ENCODE measurements at regions not wholly inside any gene's neighbourhood (a gene's known extent, or its start where the extent isn't known, plus 50 kb on each side); places are given as distances from the start of the nearest gene placed in this dataset.
"Not testable (repeated sequence)": the region's sequence is repeated elsewhere in the genome, so short reads cannot be mapped to it uniquely, and the experiment has no call there.

GRCh38 chr4:79160962-79161361, 164.9 kb downstream of the NAA11 start:
- H3K27me3 ChIP-seq (ENCODE audit: insufficient read depth, poor library complexity, severe bottlenecking) = no peaks in the 10 kb centered on the region
- TF ChIP-seq CTCF (IDR thresholded peaks at IDR 0.05; ENCODE audit: insufficient read depth, low read length) (no peak), REST (IDR thresholded peaks at IDR 0.05; ENCODE audit: insufficient replicate concordance, low read depth) (no peak), GABPA (IDR thresholded peaks at IDR 0.05; ENCODE audit: low read depth) (no peak), SPI1 (IDR thresholded peaks at IDR 0.05; ENCODE audit: borderline replicate concordance, low read depth) (no peak), POLR2AphosphoS5 (IDR thresholded peaks at IDR 0.05; ENCODE audit: low read depth) (no peak)
- no peak for DNase-seq (ENCODE audit: low read depth in 1 of 2, low spot score in 1 of 2)
- no peak overlapping the region for H3K27ac ChIP-seq (replicated peaks)
- H3K4me3 ChIP-seq (replicated peaks; ENCODE audit: insufficient read depth, low read length) = no peak overlapping the region

- DNase-seq (ENCODE audit: low read depth in 1 of 2, low spot score in 1 of 2); H3K4me3 ChIP-seq (replicated peaks; ENCODE audit: insufficient read depth, low read length); H3K27ac ChIP-seq (replicated peaks); H3K27me3 ChIP-seq (ENCODE audit: insufficient read depth, poor library complexity, severe bottlenecking): not testable (repeated sequence)
Observed at GRCh38 chr4:79158705-79159104, 167.2 kb downstream of the NAA11 start.

- DNase-seq (ENCODE audit: low read depth in 1 of 2, low spot score in 1 of 2) = no peak
- Histone ChIP-seq H3K4me3 (replicated peaks; ENCODE audit: insufficient read depth, low read length) (no peak overlapping the region), H3K27ac (replicated peaks) (no peak overlapping the region), H3K27me3 (ENCODE audit: insufficient read depth, poor library complexity, severe bottlenecking) (no peaks in the 10 kb centered on the region)
- TF ChIP-seq REST (IDR thresholded peaks at IDR 0.05; ENCODE audit: insufficient replicate concordance, low read depth) (no peak), POLR2AphosphoS5 (IDR thresholded peaks at IDR 0.05; ENCODE audit: low read depth) (no peak), CTCF (IDR thresholded peaks at IDR 0.05; ENCODE audit: insufficient read depth, low read length) (no peak), SPI1 (IDR thresholded peaks at IDR 0.05; ENCODE audit: borderline replicate concordance, low read depth) (no peak), GABPA (IDR thresholded peaks at IDR 0.05; ENCODE audit: low read depth) (no peak)
Observed at GRCh38 chr4:79155336-79155735, 170.5 kb downstream of the NAA11 start.

GRCh38 chr4:79150820-79151416, 174.9 kb downstream of the NAA11 start:
- no peak for DNase-seq (ENCODE audit: low read depth in 1 of 2, low spot score in 1 of 2)
- Histone ChIP-seq H3K4me3 (replicated peaks; ENCODE audit: insufficient read depth, low read length) (no peak overlapping the region), H3K27me3 (ENCODE audit: insufficient read depth, poor library complexity, severe bottlenecking) (no peaks in the 10 kb centered on the region), H3K27ac (replicated peaks) (no peak overlapping the region)
- TF ChIP-seq GABPA (IDR thresholded peaks at IDR 0.05; ENCODE audit: low read depth) (no peak), REST (IDR thresholded peaks at IDR 0.05; ENCODE audit: insufficient replicate concordance, low read depth) (no peak), POLR2AphosphoS5 (IDR thresholded peaks at IDR 0.05; ENCODE audit: low read depth) (no peak), CTCF (IDR thresholded peaks at IDR 0.05; ENCODE audit: insufficient read depth, low read length) (no peak), SPI1 (IDR thresholded peaks at IDR 0.05; ENCODE audit: borderline replicate concordance, low read depth) (no peak)

All from HL-60 (cell line).